WTC11 (cell line): ENCODE measurements at regions not wholly inside any gene's neighbourhood (a gene's known extent, or its start where the extent isn't known, plus 50 kb on each side); places are given as distances from the start of the nearest gene placed in this dataset.

ENCODE experiments used
- ATAC-seq: fragments of 200-7000 bp; cut with Tn5 transposase; 2 replicates; pipeline ENCODE4 v1.10.0; 2021; ENCODE audit warnings: mild to moderate bottlenecking, moderate library complexity
- CTCF ChIA-PET: fragments of 300-600 bp; sonication (Branson Sonifier 250); formaldehyde crosslinking; loops from one replicate; lab custom pipeline; 2021; ENCODE audit warnings: antibody characterized with exemption; lab: Charles Lee
- POLR2A ChIA-PET: fragments of 350-600 bp; sonication (Branson Sonifier 250); formaldehyde crosslinking; loops from one replicate; lab custom pipeline; 2021; ENCODE audit warnings: antibody characterized with exemption; lab: Charles Lee
- DNase-seq: peaks from one replicate; pipeline ENCODE4 v3.0.0; 2021; ENCODE audit warnings: low spot score
- H3K27ac Mint-ChIP-seq: 2 replicates; pipeline ENCODE4 v1.8.0; 2021; ENCODE audit warnings: mixed read lengths
- H3K27me3 Mint-ChIP-seq: 2 replicates; pipeline ENCODE4 v1.8.0; 2021; ENCODE audit warnings: low read depth, mild to moderate bottlenecking, moderate library complexity, mixed read lengths
- H3K36me3 Mint-ChIP-seq: 2 replicates; pipeline ENCODE4 v1.8.0; 2021; ENCODE audit warnings: mixed read lengths
- H3K4me1 Mint-ChIP-seq: 2 replicates; pipeline ENCODE4 v1.8.0; 2022; ENCODE audit warnings: mixed read lengths
- H3K4me3 Mint-ChIP-seq: 2 replicates; pipeline ENCODE4 v1.8.0; 2021; ENCODE audit warnings: mild to moderate bottlenecking, moderate library complexity, mixed read lengths
- H3K9me3 Mint-ChIP-seq: 2 replicates; pipeline ENCODE4 v1.8.0; 2021; ENCODE audit warnings: mixed read lengths
- AR ChIP-seq: fragments of 250-450 bp; sonication (Bioruptor Pico); IDR thresholded peaks from 2 replicates; pipeline ENCODE4 v1.9.0; 2021; ENCODE audit warnings: mild to moderate bottlenecking
- ARID4B ChIP-seq: sonication (generic); formaldehyde crosslinking; IDR thresholded peaks from 2 replicates; pipeline ENCODE4 v1.8.0; 2023; ENCODE audit warnings: missing genetic modification reagents, mild to moderate bottlenecking, borderline replicate concordance
- CDX4 ChIP-seq: fragments of 250-450 bp; sonication (Bioruptor Pico); IDR thresholded peaks from 2 replicates; pipeline ENCODE4 v1.9.0; 2021; ENCODE audit warnings: moderate library complexity, mild to moderate bottlenecking, inconsistent platforms, borderline replicate concordance
- ELF4 ChIP-seq: sonication (generic); formaldehyde crosslinking; IDR thresholded peaks from 2 replicates; pipeline ENCODE4 v1.8.1; 2022; ENCODE audit warnings: low read depth, mild to moderate bottlenecking, moderate library complexity, missing genetic modification reagents
- EMX1 ChIP-seq: fragments of 250-450 bp; sonication (Bioruptor Pico); IDR thresholded peaks from 2 replicates; pipeline ENCODE4 v1.8.0; 2021; ENCODE audit warnings: mild to moderate bottlenecking
- ETV6 ChIP-seq: sonication (generic); formaldehyde crosslinking; IDR thresholded peaks from 2 replicates; pipeline ENCODE4 v1.8.1; 2022; ENCODE audit warnings: mild to moderate bottlenecking, missing genetic modification reagents
- FOXK1 ChIP-seq: sonication (generic); formaldehyde crosslinking; IDR thresholded peaks from 2 replicates; pipeline ENCODE4 v1.8.0; 2022; ENCODE audit warnings: mild to moderate bottlenecking, moderate library complexity, missing genetic modification reagents
- IRF1 ChIP-seq: sonication (generic); formaldehyde crosslinking; IDR thresholded peaks from 2 replicates; pipeline ENCODE4 v1.8.0; 2023; ENCODE audit warnings: missing genetic modification reagents
- MXD4 ChIP-seq: fragments of 250-450 bp; sonication (Bioruptor Pico); IDR thresholded peaks from 2 replicates; pipeline ENCODE4 v1.8.0; 2021; ENCODE audit warnings: mild to moderate bottlenecking, moderate library complexity, borderline replicate concordance
- NR3C1 ChIP-seq: sonication (generic); formaldehyde crosslinking; conservative IDR thresholded peaks from 2 replicates; pipeline ENCODE4 v1.8.1; 2023; ENCODE audit warnings: low read depth, mild to moderate bottlenecking, missing genetic modification reagents
- PRRX2 ChIP-seq: fragments of 250-450 bp; sonication (Bioruptor Pico); IDR thresholded peaks from 2 replicates; pipeline ENCODE4 v1.8.0; 2021; ENCODE audit warnings: mild to moderate bottlenecking
- RELA ChIP-seq: sonication (generic); formaldehyde crosslinking; IDR thresholded peaks from 2 replicates; pipeline ENCODE4 v1.8.1; 2022; ENCODE audit warnings: missing genetic modification reagents, mild to moderate bottlenecking, borderline replicate concordance
- SOX15 ChIP-seq: fragments of 250-450 bp; sonication (Bioruptor Pico); IDR thresholded peaks from 2 replicates; pipeline ENCODE4 v1.9.0; 2021; ENCODE audit warnings: mild to moderate bottlenecking
- SP1 ChIP-seq: sonication (generic); formaldehyde crosslinking; conservative IDR thresholded peaks from 2 replicates; pipeline ENCODE4 v1.8.1; 2022; ENCODE audit warnings: missing genetic modification reagents
- TEAD4 ChIP-seq: sonication (generic); formaldehyde crosslinking; IDR thresholded peaks from 2 replicates; pipeline ENCODE4 v1.8.0; 2022; ENCODE audit warnings: mild to moderate bottlenecking, missing genetic modification reagents
- USF2 ChIP-seq: sonication (generic); formaldehyde crosslinking; IDR thresholded peaks from 2 replicates; pipeline ENCODE4 v1.8.1; 2023; ENCODE audit warnings: mild to moderate bottlenecking, missing genetic modification reagents, moderate library complexity
- ZBTB21 ChIP-seq: sonication (generic); formaldehyde crosslinking; IDR thresholded peaks from 2 replicates; pipeline ENCODE4 v1.8.1; 2023; ENCODE audit warnings: mild to moderate bottlenecking, missing genetic modification reagents, borderline replicate concordance
- ZBTB43 ChIP-seq: sonication (generic); formaldehyde crosslinking; IDR thresholded peaks from 2 replicates; pipeline ENCODE4 v1.8.1; 2023; ENCODE audit warnings: mild to moderate bottlenecking, missing genetic modification reagents
- ZNF263 ChIP-seq: sonication (generic); formaldehyde crosslinking; IDR thresholded peaks from 2 replicates; pipeline ENCODE4 v1.8.1; 2022; ENCODE audit warnings: low read depth, mild to moderate bottlenecking, moderate library complexity, missing genetic modification reagents
- ZNF281 ChIP-seq: sonication (generic); formaldehyde crosslinking; IDR thresholded peaks from 2 replicates; pipeline ENCODE4 v1.8.0; 2023; ENCODE audit warnings: mild to moderate bottlenecking, missing genetic modification reagents
- ZNF416 ChIP-seq: fragments of 250-450 bp; sonication (Bioruptor Pico); IDR thresholded peaks from 2 replicates; pipeline ENCODE4 v1.9.0; 2021; ENCODE audit warnings: mild to moderate bottlenecking, inconsistent platforms
- ZNF671 ChIP-seq: fragments of 250-450 bp; sonication (Bioruptor Pico); IDR thresholded peaks from 2 replicates; pipeline ENCODE4 v1.8.0; 2021; ENCODE audit warnings: mild to moderate bottlenecking

- no peak for TF ChIP-seq ARID4B
- no peak for TF ChIP-seq ZNF263 (CRISPR knock-in tag)
- TF ChIP-seq ETV6 (CRISPR knock-in tag), result no peak
- TF ChIP-seq, all 79 proteins: peak for 0
Measured at GRCh38 chr4:166229799-166230198, 356.8 kb downstream of the TLL1 start (continued).

GRCh38 chr4:166230841-166231240 lies 357.8 kb downstream of the TLL1 start:
- DNase-seq (no peak), ATAC-seq (no peak)
- H3K4me1 Mint-ChIP-seq, result no peaks in the 10 kb centered on the region
- no peak overlapping the region for H3K27ac Mint-ChIP-seq
- no peak for TF ChIP-seq SOX15 (CRISPR knock-in tag)
- TF ChIP-seq FOXK1 (CRISPR knock-in tag), result no peak
- no peak for TF ChIP-seq NR3C1 (CRISPR knock-in tag)
- no peak for TF ChIP-seq TEAD4 (CRISPR knock-in tag)
- no peak for TF ChIP-seq MXD4 (CRISPR knock-in tag)
- TF ChIP-seq ZBTB43 (CRISPR knock-in tag), result no peak
- no peak for TF ChIP-seq CDX4
- no peak for TF ChIP-seq USF2 (CRISPR knock-in tag)
- TF ChIP-seq PRRX2 (CRISPR knock-in tag), result no peak
- ChIA-PET POLR2A (no interaction called here), CTCF (no interaction called here)
- H3K9me3 Mint-ChIP-seq, result peaks cover 14% of the 10 kb centered on the region
- no peaks in the 10 kb centered on the region for H3K36me3 Mint-ChIP-seq
- no peaks in the 10 kb centered on the region for H3K27me3 Mint-ChIP-seq
- H3K4me3 Mint-ChIP-seq, result no peak overlapping the region

GRCh38 chr4:166239354-166239753 lies 366.3 kb downstream of the TLL1 start:
- ATAC-seq, result no peak
- Mint-ChIP-seq H3K27ac (no peak overlapping the region), H3K9me3 (peaks cover 14% of the 10 kb centered on the region), H3K4me3 (no peak overlapping the region), H3K27me3 (no peaks in the 10 kb centered on the region), H3K36me3 (no peaks in the 10 kb centered on the region), H3K4me1 (no peaks in the 10 kb centered on the region)
- ChIA-PET CTCF (no interaction called here), POLR2A (interaction anchor here (0.6 kb wide), 1 partner anchor 1142 kb away, joined by 3 read pairs; no protein-coding TSS in a partner anchor)
- DNase-seq, result no peak
- TF ChIP-seq EMX1 (CRISPR knock-in tag) (no peak), ZBTB21 (no peak), ZNF671 (CRISPR knock-in tag) (no peak), RELA (no peak), PRRX2 (CRISPR knock-in tag) (no peak), ZNF281 (CRISPR knock-in tag) (no peak), AR (CRISPR knock-in tag) (no peak), IRF1 (CRISPR knock-in tag) (no peak), ELF4 (CRISPR knock-in tag) (no peak), ZNF416 (CRISPR knock-in tag) (no peak), SP1 (CRISPR knock-in tag) (no peak)
